OCI-LY3 (cell line): ENCODE measurements at regions not wholly inside any gene's neighbourhood (a gene's known extent, or its start where the extent isn't known, plus 50 kb on each side); places are given as distances from the start of the nearest gene placed in this dataset.

Experiments
- H2AFZ ChIP-seq: fragments of 200-600, 300-600 bp; shearing (Covaris generic); 2 replicates; pipeline ENCODE4 v1.6.0; 2014; ENCODE audit warnings: antibody characterized with exemption, low read depth, low read length
- H3K27ac ChIP-seq: fragments of 200-600, 300-600 bp; sonication (generic); 2 replicates; pipeline ENCODE4 v1.5.1; 2014; ENCODE audit warnings: mild to moderate bottlenecking, low read length, moderate library complexity, mixed read lengths
- H3K27me3 ChIP-seq: fragments of 200-600, 300-600 bp; sonication (generic); 2 replicates; pipeline ENCODE4 v1.6.1; 2014; ENCODE audit warnings: low read depth, low read length, mixed read lengths
- H3K36me3 ChIP-seq: fragments of 200-600, 300-600 bp; sonication (generic); replicated peaks from 2 replicates; pipeline ENCODE3; 2014; ENCODE audit warnings: low read depth, low read length, mixed read lengths
- H3K4me1 ChIP-seq: fragments of 300-600, 200-600 bp; sonication (generic); 2 replicates; pipeline ENCODE4 v1.6.1; 2014; ENCODE audit warnings: low read length, mixed read lengths
- H3K4me2 ChIP-seq: fragments of 200-600, 300-600 bp; sonication (generic); 2 replicates; pipeline ENCODE4 v1.6.1; 2014; ENCODE audit warnings: low read length, mixed read lengths
- H3K4me3 ChIP-seq: fragments of 300-600, 200-600 bp; sonication (generic); 2 replicates; pipeline ENCODE4 v1.5.1; 2014; ENCODE audit warnings: antibody characterized with exemption, mild to moderate bottlenecking, low read length, moderate library complexity
- H3K79me2 ChIP-seq: fragments of 300-600, 200-600 bp; shearing (Covaris generic); 2 replicates; pipeline ENCODE4 v1.6.1; 2014; ENCODE audit warnings: mild to moderate bottlenecking, low read length, mixed read lengths
- H3K9ac ChIP-seq: fragments of 300-600, 200-600 bp; shearing (Covaris generic); 2 replicates; pipeline ENCODE4 v1.6.0; 2014; ENCODE audit warnings: mild to moderate bottlenecking, low read length, moderate library complexity
- H3K9me3 ChIP-seq: fragments of 200-600, 300-600 bp; shearing (Covaris generic); 2 replicates; pipeline ENCODE4 v1.6.1; 2014; ENCODE audit warnings: low read length, mixed read lengths; ENCODE audit not compliant: insufficient read depth
- H4K20me1 ChIP-seq: fragments of 200-600, 300-600 bp; sonication (generic); 2 replicates; pipeline ENCODE4 v1.6.1; 2016; ENCODE audit warnings: low read length, mixed read lengths; ENCODE audit not compliant: insufficient read depth
- EZH2phosphoT487 ChIP-seq: fragments of 200-600 bp; shearing (Covaris generic); IDR thresholded peaks from 2 replicates; pipeline ENCODE4 v1.6.1; 2018; ENCODE audit warnings: antibody characterized with exemption, mixed run types, low read depth
- TF ChIP-seq, protein P1 (sequence below): fragments of 200-600, 300-600 bp; sonication (generic); IDR thresholded peaks from 2 replicates; pipeline ENCODE4 v1.5.1; 2014; ENCODE audit warnings: antibody characterized with exemption, low read length, low read depth

DNA sequence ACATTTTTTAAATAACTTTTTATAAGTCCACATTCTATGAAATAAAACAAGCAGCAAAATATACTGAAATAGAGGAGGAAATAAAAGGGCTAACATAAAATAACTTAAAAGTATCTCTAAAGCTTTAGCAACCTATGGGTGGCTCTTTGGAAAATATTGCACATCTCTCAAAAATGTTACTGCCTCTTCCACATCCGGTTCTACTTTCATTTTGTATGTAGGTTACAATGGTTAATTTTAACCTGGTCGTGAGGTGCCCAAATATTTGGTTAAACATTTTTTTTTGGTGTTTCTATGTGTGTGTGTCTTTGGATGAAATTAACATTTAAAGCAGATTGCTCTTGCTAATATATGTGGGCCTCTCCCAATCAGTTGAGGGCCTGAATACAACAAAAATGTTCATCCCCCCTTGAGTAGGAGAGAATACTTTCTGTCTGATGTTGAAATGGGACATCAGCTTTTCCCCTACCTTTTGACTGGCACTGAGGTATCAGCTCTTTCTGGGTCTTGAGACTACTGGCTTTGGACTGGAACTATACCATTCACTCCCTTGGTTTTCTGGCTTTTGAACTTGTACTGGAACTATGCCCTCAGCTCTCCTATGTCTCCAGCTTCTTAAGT, 353.0 kb downstream of the ADAM29 start:
- H3K9me3 ChIP-seq, result no peaks in the 10 kb centered on the region
- H2AFZ ChIP-seq, result peak overlapping the region; percentile 76
- H3K4me1 ChIP-seq, result peaks cover 9% of the 10 kb centered on the region
- no peak overlapping the region for H3K4me3 ChIP-seq
- TF ChIP-seq, protein P1, sequence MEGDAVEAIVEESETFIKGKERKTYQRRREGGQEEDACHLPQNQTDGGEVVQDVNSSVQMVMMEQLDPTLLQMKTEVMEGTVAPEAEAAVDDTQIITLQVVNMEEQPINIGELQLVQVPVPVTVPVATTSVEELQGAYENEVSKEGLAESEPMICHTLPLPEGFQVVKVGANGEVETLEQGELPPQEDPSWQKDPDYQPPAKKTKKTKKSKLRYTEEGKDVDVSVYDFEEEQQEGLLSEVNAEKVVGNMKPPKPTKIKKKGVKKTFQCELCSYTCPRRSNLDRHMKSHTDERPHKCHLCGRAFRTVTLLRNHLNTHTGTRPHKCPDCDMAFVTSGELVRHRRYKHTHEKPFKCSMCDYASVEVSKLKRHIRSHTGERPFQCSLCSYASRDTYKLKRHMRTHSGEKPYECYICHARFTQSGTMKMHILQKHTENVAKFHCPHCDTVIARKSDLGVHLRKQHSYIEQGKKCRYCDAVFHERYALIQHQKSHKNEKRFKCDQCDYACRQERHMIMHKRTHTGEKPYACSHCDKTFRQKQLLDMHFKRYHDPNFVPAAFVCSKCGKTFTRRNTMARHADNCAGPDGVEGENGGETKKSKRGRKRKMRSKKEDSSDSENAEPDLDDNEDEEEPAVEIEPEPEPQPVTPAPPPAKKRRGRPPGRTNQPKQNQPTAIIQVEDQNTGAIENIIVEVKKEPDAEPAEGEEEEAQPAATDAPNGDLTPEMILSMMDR, result no peak
- TF ChIP-seq EZH2phosphoT487, result no peak
- no peaks in the 10 kb centered on the region for H3K79me2 ChIP-seq
- no peaks in the 10 kb centered on the region for H3K27me3 ChIP-seq
- no peak overlapping the region for H3K27ac ChIP-seq
- H3K9ac ChIP-seq, result no peak overlapping the region
- peak overlapping the region; percentile 3; the same call in 1 of the 2 replicates for H3K4me2 ChIP-seq
- no peaks in the 10 kb centered on the region for H4K20me1 ChIP-seq
- no peaks in the 10 kb centered on the region for H3K36me3 ChIP-seq

DNA sequence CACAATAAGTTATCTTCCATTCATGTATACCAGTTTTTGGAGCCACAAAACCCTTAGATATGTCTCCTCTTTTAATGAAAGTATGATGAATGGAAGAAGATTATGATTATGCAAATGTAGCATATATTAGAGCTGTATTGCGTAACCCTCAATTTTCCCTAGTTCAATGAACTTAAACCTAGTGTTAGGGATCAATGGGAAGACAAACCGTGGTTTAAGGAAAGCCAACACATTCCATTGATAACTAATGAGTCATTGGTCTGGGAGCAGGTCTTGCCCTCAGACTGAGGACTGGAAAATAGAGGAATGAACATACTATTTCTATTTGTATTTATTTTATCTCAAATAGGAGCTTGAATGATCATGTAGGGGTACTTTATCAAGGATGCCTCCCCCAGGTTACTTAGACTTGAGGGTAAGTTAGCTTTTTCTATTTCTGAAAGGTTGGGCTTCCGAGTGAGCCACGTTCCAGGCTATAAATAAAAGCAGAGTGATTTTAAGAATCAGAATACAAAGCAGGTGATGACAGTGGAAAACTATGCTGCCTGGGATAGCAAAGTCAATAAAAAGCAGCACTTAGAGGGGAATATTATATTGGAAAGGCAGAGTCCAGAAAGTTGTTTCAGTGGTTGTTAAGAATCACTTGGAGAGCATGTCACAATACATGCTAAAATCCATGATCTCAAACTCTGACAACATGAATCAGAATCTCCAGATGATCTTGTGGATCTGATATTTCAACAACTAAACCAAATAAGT, 356.0 kb downstream of the ADAM29 start:
- H3K9me3 ChIP-seq, result no peaks in the 10 kb centered on the region
- H3K4me2 ChIP-seq, result no peak overlapping the region
- H3K27ac ChIP-seq, result no peak overlapping the region
- H3K4me1 ChIP-seq, result peaks cover 9% of the 10 kb centered on the region
- H3K9ac ChIP-seq, result no peak overlapping the region
- no peak overlapping the region for H2AFZ ChIP-seq
- no peak overlapping the region for H3K4me3 ChIP-seq
- no peaks in the 10 kb centered on the region for H3K36me3 ChIP-seq
- H3K79me2 ChIP-seq, result no peaks in the 10 kb centered on the region
- TF ChIP-seq, protein P1, result no peak
- no peak for TF ChIP-seq EZH2phosphoT487
- no peaks in the 10 kb centered on the region for H3K27me3 ChIP-seq
- H4K20me1 ChIP-seq, result no peaks in the 10 kb centered on the region

- no peak overlapping the region for H3K9ac ChIP-seq
- no peaks in the 10 kb centered on the region for H3K9me3 ChIP-seq
- H3K27ac ChIP-seq, result no peak overlapping the region
- H3K4me3 ChIP-seq, result no peak overlapping the region
- no peak for TF ChIP-seq EZH2phosphoT487
- TF ChIP-seq, protein P1, result no peak
- no peaks in the 10 kb centered on the region for H4K20me1 ChIP-seq
- H3K4me2 ChIP-seq, result no peak overlapping the region
- H3K79me2 ChIP-seq, result no peaks in the 10 kb centered on the region
- H3K27me3 ChIP-seq, result no peaks in the 10 kb centered on the region
- no peaks in the 10 kb centered on the region for H3K36me3 ChIP-seq
- no peaks in the 10 kb centered on the region for H3K4me1 ChIP-seq
- H2AFZ ChIP-seq, result no peak overlapping the region
Observed at GRCh38 chr4:175277816-175278215, 359.7 kb downstream of the ADAM29 start.

DNA sequence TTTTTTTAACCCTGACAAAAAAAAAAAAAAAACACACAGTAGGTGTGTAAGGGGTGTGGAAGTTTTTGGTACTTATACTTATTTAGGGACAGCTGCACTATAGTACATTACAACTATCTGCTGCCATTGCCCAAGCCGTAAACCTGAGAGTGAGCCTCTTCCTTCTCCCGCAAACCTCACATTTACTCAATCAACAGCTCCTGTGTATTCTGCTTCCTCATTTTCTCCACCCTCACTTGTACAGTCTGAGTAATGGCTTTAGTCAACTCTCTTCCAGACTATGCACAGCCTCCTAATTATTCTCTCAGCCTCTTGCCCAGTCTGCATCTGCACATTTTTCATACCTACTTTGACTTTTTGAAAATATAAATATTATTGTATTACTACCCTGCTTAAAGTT, 362.0 kb downstream of the ADAM29 start:
- no peaks in the 10 kb centered on the region for H3K4me1 ChIP-seq
- no peak overlapping the region for H2AFZ ChIP-seq
- no peak overlapping the region for H3K27ac ChIP-seq
- no peak for TF ChIP-seq EZH2phosphoT487
- TF ChIP-seq, protein P1, result no peak
- no peak overlapping the region for H3K4me3 ChIP-seq
- H3K36me3 ChIP-seq, result no peaks in the 10 kb centered on the region
- no peak overlapping the region for H3K9ac ChIP-seq
- no peaks in the 10 kb centered on the region for H3K9me3 ChIP-seq
- no peaks in the 10 kb centered on the region for H3K27me3 ChIP-seq
- no peaks in the 10 kb centered on the region for H3K79me2 ChIP-seq
- H3K4me2 ChIP-seq, result no peak overlapping the region
- no peaks in the 10 kb centered on the region for H4K20me1 ChIP-seq
